Karpas-422 (cell line): ENCODE measurements at regions not wholly inside any gene's neighbourhood (a gene's known extent, or its start where the extent isn't known, plus 50 kb on each side); places are given as distances from the start of the nearest gene placed in this dataset.

Source experiments
- DNase-seq: peaks from one replicate; pipeline ENCODE4 v3.0.0-alpha.2; 2015
- H2AFZ ChIP-seq: fragments of 200-600 bp; sonication (generic); 2 replicates; pipeline ENCODE4 v1.6.1; 2014; ENCODE audit warnings: antibody characterized with exemption, low read length, mixed read lengths
- H3K27ac ChIP-seq: fragments of 200-600 bp; sonication (generic); 2 replicates; pipeline ENCODE4 v1.5.1; 2014; ENCODE audit warnings: mild to moderate bottlenecking, low read length, moderate library complexity
- H3K27me3 ChIP-seq: fragments of 200-600 bp; sonication (generic); 2 replicates; pipeline ENCODE4 v1.6.1; 2014; ENCODE audit warnings: low read length, mixed read lengths
- H3K36me3 ChIP-seq: fragments of 200-600 bp; sonication (generic); 2 replicates; pipeline ENCODE4 v1.6.1; 2014; ENCODE audit warnings: low read length, mixed read lengths; ENCODE audit not compliant: insufficient read depth
- H3K4me1 ChIP-seq: fragments of 200-600 bp; sonication (generic); 2 replicates; pipeline ENCODE4 v1.6.1; 2014; ENCODE audit warnings: mild to moderate bottlenecking, low read length, mixed read lengths
- H3K4me2 ChIP-seq: fragments of 200-600 bp; sonication (generic); 2 replicates; pipeline ENCODE4 v1.6.1; 2014; ENCODE audit warnings: low read length, low read depth, mild to moderate bottlenecking; ENCODE audit not compliant: poor library complexity, severe bottlenecking
- H3K4me3 ChIP-seq: fragments of 200-600 bp; sonication (generic); 2 replicates; pipeline ENCODE4 v1.5.1; 2014; ENCODE audit warnings: mild to moderate bottlenecking, antibody characterized with exemption, low read length, mixed read lengths
- H3K79me2 ChIP-seq: fragments of 200-600 bp; sonication (generic); 2 replicates; pipeline ENCODE4 v1.6.1; 2014; ENCODE audit warnings: mild to moderate bottlenecking, low read length, mixed read lengths
- H3K9ac ChIP-seq: fragments of 200-600 bp; sonication (generic); 2 replicates; pipeline ENCODE4 v1.6.0; 2014; ENCODE audit warnings: low read length
- H3K9me2 ChIP-seq: fragments of 200-600 bp; sonication (generic), shearing (Covaris generic); replicated peaks from 2 replicates; pipeline ENCODE4 v1.6.0; 2014; ENCODE audit warnings: mild to moderate bottlenecking, low read length, moderate library complexity; ENCODE audit not compliant: insufficient read depth
- H3K9me3 ChIP-seq: fragments of 300-700, 200-600 bp; sonication (generic); 2 replicates; pipeline ENCODE4 v1.6.1; 2014; ENCODE audit warnings: low read length, mixed read lengths
- H4K20me1 ChIP-seq: fragments of 200-600 bp; sonication (generic); 2 replicates; pipeline ENCODE4 v1.6.1; 2014; ENCODE audit warnings: mild to moderate bottlenecking, antibody characterized with exemption, low read length, low read depth; ENCODE audit not compliant: insufficient read depth

DNA sequence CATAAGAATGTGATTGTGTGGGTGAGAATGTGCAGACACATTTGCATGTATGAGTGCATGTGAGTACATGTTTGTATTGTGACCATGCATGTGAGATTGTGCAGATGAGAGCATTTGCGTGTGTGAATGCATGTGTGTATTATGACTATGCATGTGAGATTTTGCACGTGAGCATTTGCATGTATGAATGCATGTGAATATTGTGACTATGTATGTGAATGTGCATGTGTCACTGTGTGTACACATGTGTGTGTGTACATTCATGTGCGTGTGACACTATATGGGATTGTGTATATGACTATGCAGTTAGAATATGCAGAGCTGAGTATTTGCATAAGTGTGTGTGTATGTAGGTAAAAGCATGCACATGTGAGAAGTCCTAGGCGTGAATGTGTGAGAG is 381.3 kb upstream of the MAF start:
- Histone ChIP-seq H3K4me3 (no peak overlapping the region), H3K27ac (no peak overlapping the region), H3K27me3 (no peaks in the 10 kb centered on the region), H3K9me2 (no peaks in the 10 kb centered on the region), H3K4me2 (no peak overlapping the region), H3K9me3 (no peaks in the 10 kb centered on the region), H2AFZ (no peak overlapping the region), H3K4me1 (no peaks in the 10 kb centered on the region), H3K9ac (no peak overlapping the region), H3K79me2 (no peaks in the 10 kb centered on the region), H3K36me3 (no peaks in the 10 kb centered on the region), H4K20me1 (no peaks in the 10 kb centered on the region)
- DNase-seq, result no peak

DNA sequence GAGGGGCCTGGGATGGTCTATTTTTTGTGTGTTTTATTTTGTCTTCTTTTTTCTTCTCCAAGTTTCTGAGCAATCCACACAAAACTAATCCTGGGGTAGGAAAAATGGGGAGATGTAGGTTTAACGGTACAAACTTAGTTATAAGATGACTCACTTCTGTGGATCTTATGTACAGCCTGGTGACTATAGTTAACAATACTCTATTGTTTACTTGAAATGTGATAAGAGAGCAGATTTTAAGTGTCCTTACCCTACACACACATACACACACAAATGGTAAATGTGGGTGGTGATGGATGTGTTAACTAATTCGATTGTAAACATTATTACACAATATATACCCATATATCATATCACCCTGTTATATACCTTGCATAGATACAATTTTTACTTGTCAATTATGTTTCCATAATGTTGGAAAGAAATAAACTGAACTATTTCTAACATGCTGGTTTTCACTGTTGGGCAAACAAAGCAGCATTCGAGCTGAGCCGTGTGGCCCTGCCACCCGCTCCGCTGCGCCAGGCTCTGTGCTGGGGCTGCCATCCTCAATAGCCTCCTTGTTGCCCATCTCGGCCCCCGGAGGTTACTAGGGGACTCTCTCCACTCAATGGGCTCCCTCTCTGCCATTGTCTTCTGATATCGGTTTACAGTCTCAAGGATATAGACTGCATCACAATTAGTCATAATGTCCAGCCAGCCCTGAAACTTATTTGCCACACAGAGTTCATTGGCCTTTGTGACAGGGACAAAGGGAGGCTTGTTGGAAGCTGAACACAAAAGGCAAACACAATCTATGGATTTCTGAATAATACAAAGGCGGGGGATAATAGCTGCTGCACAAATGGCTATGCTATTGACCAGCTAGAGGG is 380.3 kb upstream of the MAF start:
- Histone ChIP-seq H3K27me3 (no peaks in the 10 kb centered on the region), H3K9me3 (no peaks in the 10 kb centered on the region), H2AFZ (no peak overlapping the region), H3K36me3 (no peaks in the 10 kb centered on the region), H3K4me3 (no peak overlapping the region), H3K9me2 (no peaks in the 10 kb centered on the region), H3K9ac (no peak overlapping the region), H3K27ac (no peak overlapping the region), H3K4me2 (no peak overlapping the region), H3K79me2 (no peaks in the 10 kb centered on the region), H3K4me1 (no peaks in the 10 kb centered on the region), H4K20me1 (no peaks in the 10 kb centered on the region)
- DNase-seq, result no peak

DNA sequence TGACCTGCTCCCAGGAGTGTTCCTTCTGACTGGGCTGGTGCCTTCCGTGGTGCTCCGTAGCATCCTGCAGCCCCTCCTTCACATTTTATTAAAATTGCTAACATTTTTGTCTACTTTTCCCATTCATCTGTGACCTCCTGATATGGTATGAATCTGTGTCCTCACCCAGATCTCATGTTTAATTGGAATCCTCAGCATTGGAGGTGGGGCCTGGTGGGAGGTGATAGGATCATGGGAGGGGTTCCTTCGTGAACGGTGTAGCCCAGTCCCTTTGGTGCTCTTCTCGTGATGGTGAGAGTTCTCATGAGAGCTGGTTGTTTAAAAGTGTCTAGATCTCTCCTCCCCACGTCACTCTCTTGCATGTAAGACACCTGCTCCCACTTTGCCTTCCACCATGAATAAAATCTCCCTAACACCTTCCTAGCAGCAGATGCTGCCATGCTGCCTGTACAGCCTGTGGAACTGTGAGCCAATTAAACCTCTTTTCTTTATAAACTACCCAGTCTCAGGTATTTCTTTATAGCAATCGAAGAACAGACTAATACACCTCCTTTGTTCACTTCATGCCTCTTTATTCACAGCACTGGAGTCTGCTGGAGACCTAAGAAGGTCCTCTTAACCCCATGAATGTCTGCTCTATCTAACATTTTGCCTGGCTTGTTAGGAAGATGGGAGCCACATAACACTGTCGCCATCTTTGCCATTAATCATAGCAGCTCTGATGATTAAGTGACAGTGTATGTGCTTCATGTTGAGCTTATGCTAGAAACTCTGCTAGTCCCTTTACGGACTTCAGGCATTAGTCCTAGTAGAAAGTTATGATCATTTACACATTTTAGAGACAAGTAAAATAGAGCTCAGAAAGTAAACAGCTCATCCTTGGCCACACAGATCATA is 377.7 kb upstream of the MAF start:
- H3K9me3 ChIP-seq, result no peaks in the 10 kb centered on the region
- no peak overlapping the region for H3K4me3 ChIP-seq
- no peak overlapping the region for H3K4me2 ChIP-seq
- H3K27me3 ChIP-seq, result no peaks in the 10 kb centered on the region
- no peak overlapping the region for H3K27ac ChIP-seq
- H3K79me2 ChIP-seq, result no peaks in the 10 kb centered on the region
- H3K9me2 ChIP-seq, result no peaks in the 10 kb centered on the region
- no peaks in the 10 kb centered on the region for H4K20me1 ChIP-seq
- no peak for DNase-seq
- H3K36me3 ChIP-seq, result no peaks in the 10 kb centered on the region
- H3K9ac ChIP-seq, result no peak overlapping the region
- H2AFZ ChIP-seq, result no peak overlapping the region
- H3K4me1 ChIP-seq, result no peaks in the 10 kb centered on the region

DNA sequence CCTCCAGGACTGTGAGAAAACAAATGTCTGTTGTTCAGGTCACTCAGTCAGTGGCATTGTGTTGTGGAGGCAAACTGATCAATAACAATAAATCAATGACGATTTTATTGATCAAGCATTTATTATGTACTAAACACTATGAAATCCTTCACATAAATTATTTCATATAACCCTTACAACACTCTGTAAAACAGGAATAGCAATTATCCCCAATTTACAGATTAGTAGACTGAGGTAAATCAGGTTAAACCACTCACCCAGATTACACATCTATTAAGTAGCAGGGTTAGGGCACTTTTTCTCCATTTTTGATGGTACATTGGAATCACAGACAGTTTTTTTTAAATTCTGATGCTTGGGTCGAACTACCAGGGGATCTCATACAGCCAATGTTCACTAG is 372.8 kb upstream of the MAF start:
- H3K27ac ChIP-seq, result no peak overlapping the region
- no peak overlapping the region for H3K4me3 ChIP-seq
- H3K9ac ChIP-seq, result no peak overlapping the region
- H3K4me1 ChIP-seq, result no peaks in the 10 kb centered on the region
- H3K36me3 ChIP-seq, result no peaks in the 10 kb centered on the region
- no peak overlapping the region for H3K4me2 ChIP-seq
- H3K9me2 ChIP-seq, result no peaks in the 10 kb centered on the region
- no peak overlapping the region for H2AFZ ChIP-seq
- no peaks in the 10 kb centered on the region for H3K9me3 ChIP-seq
- no peaks in the 10 kb centered on the region for H4K20me1 ChIP-seq
- no peaks in the 10 kb centered on the region for H3K27me3 ChIP-seq
- H3K79me2 ChIP-seq, result no peaks in the 10 kb centered on the region
- DNase-seq, result no peak

DNA sequence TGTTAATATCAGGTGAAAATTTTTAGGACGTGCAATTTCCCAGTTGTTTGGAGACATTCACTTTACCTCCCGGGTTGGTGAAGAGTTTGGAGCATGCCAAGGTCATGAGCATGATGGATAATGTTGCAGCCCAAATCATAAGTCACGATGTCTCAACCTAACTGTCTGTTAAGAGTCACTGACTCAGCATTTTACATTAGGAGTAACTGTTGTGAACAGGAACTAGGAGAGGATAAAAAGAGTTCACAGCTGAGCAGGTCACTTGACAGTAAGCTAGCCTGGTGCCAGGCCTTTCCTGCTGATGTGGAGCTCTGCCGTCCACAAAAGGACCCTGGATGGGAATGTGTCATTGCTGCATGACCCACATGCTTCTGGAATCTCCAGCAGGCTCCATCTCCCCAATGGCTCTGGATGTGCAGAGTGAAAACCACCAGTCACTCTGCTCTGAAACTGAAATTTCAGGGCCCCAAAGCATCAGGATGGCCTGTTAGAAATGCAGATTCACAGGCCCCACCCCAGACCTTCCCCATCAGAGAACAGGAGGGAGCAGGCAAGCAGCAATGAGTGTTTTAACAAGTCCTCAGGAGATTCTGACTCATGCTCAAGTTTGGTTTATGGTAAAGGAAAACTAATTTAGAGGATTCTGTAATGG is 371.6 kb upstream of the MAF start:
- Histone ChIP-seq H3K9me2 (no peaks in the 10 kb centered on the region), H3K4me2 (no peak overlapping the region), H3K79me2 (no peaks in the 10 kb centered on the region), H3K4me1 (no peaks in the 10 kb centered on the region), H3K27ac (no peak overlapping the region), H4K20me1 (no peaks in the 10 kb centered on the region), H3K27me3 (no peaks in the 10 kb centered on the region), H3K36me3 (no peaks in the 10 kb centered on the region), H3K9ac (no peak overlapping the region), H3K9me3 (no peaks in the 10 kb centered on the region), H2AFZ (no peak overlapping the region), H3K4me3 (no peak overlapping the region)
- no peak for DNase-seq

DNA sequence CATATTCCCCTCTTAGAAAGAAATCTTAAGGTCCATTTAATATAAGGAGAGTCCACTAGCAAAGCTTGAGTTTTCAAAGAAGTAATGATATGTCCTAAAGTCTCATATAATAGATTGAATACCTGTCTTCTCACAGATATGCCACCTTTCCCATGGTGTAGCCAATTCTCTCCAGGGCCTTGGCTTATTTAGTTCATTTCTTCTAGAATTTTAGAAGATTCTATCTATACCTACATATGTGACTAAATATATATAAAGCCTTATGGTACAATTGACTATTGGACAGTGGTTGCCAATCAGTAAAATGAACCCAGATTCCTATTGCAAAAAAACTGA is 370.7 kb upstream of the MAF start:
- Histone ChIP-seq H3K9me3 (no peaks in the 10 kb centered on the region), H3K79me2 (no peaks in the 10 kb centered on the region), H3K9me2 (no peaks in the 10 kb centered on the region), H2AFZ (no peak overlapping the region), H3K4me2 (no peak overlapping the region), H3K4me1 (no peaks in the 10 kb centered on the region), H3K27me3 (no peaks in the 10 kb centered on the region), H3K9ac (no peak overlapping the region), H4K20me1 (no peaks in the 10 kb centered on the region), H3K36me3 (no peaks in the 10 kb centered on the region), H3K4me3 (no peak overlapping the region), H3K27ac (no peak overlapping the region)
- no peak for DNase-seq

DNA sequence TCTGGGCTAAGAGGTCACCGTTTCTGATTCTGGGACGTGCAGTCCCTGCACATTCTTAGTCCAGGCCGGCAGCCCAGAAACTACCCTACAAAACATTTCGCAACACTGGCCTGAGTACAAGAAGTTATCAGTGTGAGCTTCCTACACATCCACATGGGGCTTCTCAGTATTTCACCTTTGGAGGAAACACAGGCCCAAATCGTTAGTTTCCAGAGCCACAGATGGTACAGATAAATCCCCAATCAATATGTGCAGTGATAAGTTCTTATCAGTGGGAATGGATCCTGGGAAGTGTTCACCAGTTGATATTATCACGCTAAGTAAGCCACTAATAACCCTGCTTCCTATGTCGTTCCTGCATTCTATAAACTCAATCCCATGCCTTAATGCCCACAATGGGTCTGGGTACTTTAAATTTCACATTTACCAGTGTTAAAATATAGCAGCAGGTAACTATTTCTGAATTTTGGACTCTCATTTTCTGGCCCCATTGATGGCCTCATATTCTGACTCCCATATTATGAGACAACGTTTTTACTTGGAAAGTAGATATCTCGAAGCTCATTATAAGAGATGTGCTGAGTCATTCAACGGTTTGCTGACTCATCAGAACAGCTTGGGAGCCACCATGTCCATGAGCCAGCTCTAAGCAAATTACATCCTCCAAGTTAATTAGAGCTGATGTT is 370.2 kb upstream of the MAF start:
- no peak overlapping the region for H2AFZ ChIP-seq
- H3K79me2 ChIP-seq, result no peaks in the 10 kb centered on the region
- no peak for DNase-seq
- no peaks in the 10 kb centered on the region for H3K9me2 ChIP-seq
- H3K4me2 ChIP-seq, result no peak overlapping the region
- H3K36me3 ChIP-seq, result no peaks in the 10 kb centered on the region
- no peak overlapping the region for H3K9ac ChIP-seq
- H4K20me1 ChIP-seq, result no peaks in the 10 kb centered on the region
- H3K27ac ChIP-seq, result no peak overlapping the region
- no peaks in the 10 kb centered on the region for H3K4me1 ChIP-seq
- no peaks in the 10 kb centered on the region for H3K9me3 ChIP-seq
- no peak overlapping the region for H3K4me3 ChIP-seq
- no peaks in the 10 kb centered on the region for H3K27me3 ChIP-seq

DNA sequence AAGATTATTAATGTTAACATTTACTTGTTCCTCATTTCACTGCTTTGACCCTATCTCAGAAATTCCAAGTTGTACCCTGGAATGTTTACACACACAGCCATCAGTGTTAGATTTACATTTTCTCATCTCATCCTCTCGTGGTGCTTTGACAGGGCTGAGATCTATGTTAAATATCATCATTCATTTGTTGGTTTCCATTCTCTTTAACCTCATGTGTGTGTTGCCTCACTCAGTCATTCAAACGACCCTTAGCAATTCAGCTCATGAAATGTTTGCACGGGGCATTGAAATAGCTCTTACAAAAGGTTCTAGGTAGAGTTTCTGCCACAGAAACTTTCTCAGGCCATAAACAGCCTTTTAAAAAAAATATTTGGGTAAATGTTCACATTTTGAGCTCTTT is 369.6 kb upstream of the MAF start:
- no peaks in the 10 kb centered on the region for H3K36me3 ChIP-seq
- no peak overlapping the region for H3K9ac ChIP-seq
- no peaks in the 10 kb centered on the region for H3K79me2 ChIP-seq
- no peak overlapping the region for H3K4me3 ChIP-seq
- no peak for DNase-seq
- H3K4me2 ChIP-seq, result no peak overlapping the region
- no peaks in the 10 kb centered on the region for H4K20me1 ChIP-seq
- H3K4me1 ChIP-seq, result no peaks in the 10 kb centered on the region
- H3K9me2 ChIP-seq, result no peaks in the 10 kb centered on the region
- no peak overlapping the region for H3K27ac ChIP-seq
- H3K9me3 ChIP-seq, result no peaks in the 10 kb centered on the region
- no peaks in the 10 kb centered on the region for H3K27me3 ChIP-seq
- H2AFZ ChIP-seq, result no peak overlapping the region
